ENCODE measurements at regions not wholly inside any gene's neighbourhood (a gene's known extent, or its start where the extent isn't known, plus 50 kb on each side); places are given as distances from the start of the nearest gene placed in this dataset.

GRCh38 chr11:134560066-134560465, 148.0 kb upstream of the B3GAT1 start:
- no peak for TF ChIP-seq CTCF (IDR thresholded peaks at IDR 0.05)
- no peak for TF ChIP-seq EZH2 (IDR thresholded peaks at IDR 0.05; ENCODE audit: borderline replicate concordance, insufficient read depth, low read depth, low read length, poor library complexity, severe bottlenecking)
